Liver (tissue), 7 donors: ENCODE measurements at regions not wholly inside any gene's neighbourhood (a gene's known extent, or its start where the extent isn't known, plus 50 kb on each side); places are given as distances from the start of the nearest gene placed in this dataset.

Source experiments
- DNase-seq: peaks from one replicate; pipeline ENCODE4 v3.0.0-alpha.2; 2017; ENCODE audit warnings: low spot score
- H3K27ac ChIP-seq, 2 donors: one replicate each; pipeline ENCODE4 v1.7.0; 2013; ENCODE audit warnings: inconsistent platforms in 2 of 2, low read length in 2 of 2, control low read depth in 1 of 2, low read depth in 1 of 2, mild to moderate bottlenecking in 1 of 2
- H3K27me3 ChIP-seq, 4 donors: one replicate each; pipeline versions ENCODE4 v1.6.1 to v1.7.0; 2013; ENCODE audit warnings: low read length in 3 of 4, inconsistent platforms in 1 of 4, mild to moderate bottlenecking in 1 of 4, moderate library complexity in 1 of 4; ENCODE audit not compliant: control insufficient read depth in 4 of 4, insufficient read depth in 4 of 4
- H3K36me3 ChIP-seq, 4 donors: one replicate each; pipeline versions ENCODE4 v1.6.1 to v1.7.0; 2013; ENCODE audit warnings: low read length in 3 of 4, mild to moderate bottlenecking in 3 of 4, low read depth in 1 of 4, moderate library complexity in 1 of 4; ENCODE audit not compliant: control insufficient read depth in 4 of 4, insufficient read depth in 3 of 4
- H3K4me1 ChIP-seq, 4 donors: one replicate each; pipeline versions ENCODE4 v1.6.1 to v1.7.0; 2013; ENCODE audit warnings: low read length in 3 of 4, mild to moderate bottlenecking in 3 of 4, moderate library complexity in 1 of 4; ENCODE audit not compliant: control insufficient read depth in 4 of 4, insufficient read depth in 4 of 4
- H3K4me3 ChIP-seq, 3 donors: one replicate each; pipeline versions ENCODE4 v1.6.1 to v1.7.0; 2013; ENCODE audit warnings: low read length in 3 of 3, control low read depth in 1 of 3, low read depth in 1 of 3, mild to moderate bottlenecking in 1 of 3
- H3K9ac ChIP-seq, 2 donors: one replicate each; pipeline ENCODE4 v1.7.0; 2013; ENCODE audit warnings: low read length in 2 of 2, mild to moderate bottlenecking in 2 of 2, moderate library complexity in 2 of 2, control low read depth in 1 of 2, low read depth in 1 of 2
- H3K9me3 ChIP-seq, 4 donors: one replicate each; pipeline versions ENCODE4 v1.6.1 to v1.7.0; 2013; ENCODE audit warnings: low read length in 3 of 4; ENCODE audit not compliant: control insufficient read depth in 4 of 4
- GABPA ChIP-seq, 2 donors: IDR thresholded peaks in 1 of 2; conservative IDR thresholded peaks in 1 of 2; 2 replicates each; pipeline ENCODE4 v1.6.1; 2016; ENCODE audit warnings: antibody characterized with exemption in 2 of 2, mild to moderate bottlenecking in 1 of 2, moderate library complexity in 1 of 2
- HNF4G ChIP-seq: IDR thresholded peaks from 2 replicates; pipeline ENCODE4 v1.6.1; 2016; ENCODE audit warnings: antibody characterized with exemption
- JUND ChIP-seq, 2 donors: IDR thresholded peaks; 2 replicates each; pipeline ENCODE4 v1.6.1; 2016; ENCODE audit warnings: antibody characterized with exemption in 2 of 2
- NR2F2 ChIP-seq: IDR thresholded peaks from 2 replicates; pipeline ENCODE4 v1.6.1; 2016; ENCODE audit warnings: antibody characterized with exemption
- RAD21 ChIP-seq, 2 donors: IDR thresholded peaks; 2 replicates each; pipeline ENCODE4 v1.6.1; 2016; ENCODE audit warnings: antibody characterized with exemption in 2 of 2, mild to moderate bottlenecking in 2 of 2
- RXRA ChIP-seq, 2 donors: IDR thresholded peaks; 2 replicates each; pipeline ENCODE4 v1.6.1; 2017 to 2018; ENCODE audit warnings: antibody characterized with exemption in 2 of 2, mild to moderate bottlenecking in 1 of 2
- SP1 ChIP-seq: IDR thresholded peaks from 2 replicates; pipeline ENCODE4 v1.6.1; 2018; ENCODE audit warnings: antibody characterized with exemption, mild to moderate bottlenecking
- TAF1 ChIP-seq: conservative IDR thresholded peaks from 2 replicates; pipeline ENCODE4 v1.6.1; 2016; ENCODE audit warnings: antibody characterized with exemption, mild to moderate bottlenecking
- ZBTB33 ChIP-seq: IDR thresholded peaks from 2 replicates; pipeline ENCODE4 v1.6.1; 2016; ENCODE audit warnings: antibody characterized with exemption
- WGBS: extraction: QIAGEN DNeasy Blood & Tissue Kit; methylation state at CpG from one replicate; pipeline ENCODE4 v1.1.7; 2013; 5-methylcytosine and 5-hydroxymethylcytosine counted together
- TF ChIP-seq, protein P1 (sequence below): IDR thresholded peaks from 2 replicates; pipeline ENCODE4 v1.6.1; 2016; ENCODE audit warnings: antibody characterized with exemption, mild to moderate bottlenecking
- TF ChIP-seq, protein P2 (sequence below): IDR thresholded peaks from 2 replicates; pipeline ENCODE4 v1.6.1; 2016; ENCODE audit warnings: antibody characterized with exemption
- TF ChIP-seq, protein P3 (sequence below): IDR thresholded peaks from 2 replicates; pipeline ENCODE4 v1.6.1; 2016; ENCODE audit warnings: antibody characterized with exemption
- donor health status: healthy.
- donor health status: healthy.
- donor health status: healthy.
- donor health status: healthy.

DNA sequence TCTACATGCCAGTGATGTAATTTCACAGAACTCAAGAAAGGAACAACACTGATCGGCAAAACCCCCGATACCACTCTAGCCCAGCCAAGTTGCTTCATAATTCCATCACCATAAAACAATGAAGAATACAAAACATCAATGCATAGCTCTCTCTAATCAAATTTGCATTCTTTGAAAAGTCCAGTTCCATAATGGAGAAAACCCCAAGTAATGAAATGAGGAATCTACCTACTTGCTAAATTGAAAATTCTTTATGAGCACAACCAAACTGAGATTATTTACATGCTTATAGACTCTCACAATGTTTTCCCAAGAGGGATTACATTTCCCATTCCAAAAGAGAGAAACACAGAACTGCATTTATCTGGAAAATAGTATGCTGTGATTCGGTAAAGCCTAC is 186.5 kb downstream of the NR4A2 start:
- WGBS = 91% methylated on average over 3 of the region's 3 CpGs
- Histone ChIP-seq H3K4me3 (no peak overlapping the region), H3K27ac (no peak overlapping the region), H3K4me1 (no peaks in the 10 kb centered on the region), H3K36me3 (no peaks in the 10 kb centered on the region), H3K9me3 (no peaks in the 10 kb centered on the region), H3K9ac (no peak overlapping the region), H3K27me3 (no peaks in the 10 kb centered on the region)
- DNase-seq = no peak
- TF ChIP-seq, protein P1, sequence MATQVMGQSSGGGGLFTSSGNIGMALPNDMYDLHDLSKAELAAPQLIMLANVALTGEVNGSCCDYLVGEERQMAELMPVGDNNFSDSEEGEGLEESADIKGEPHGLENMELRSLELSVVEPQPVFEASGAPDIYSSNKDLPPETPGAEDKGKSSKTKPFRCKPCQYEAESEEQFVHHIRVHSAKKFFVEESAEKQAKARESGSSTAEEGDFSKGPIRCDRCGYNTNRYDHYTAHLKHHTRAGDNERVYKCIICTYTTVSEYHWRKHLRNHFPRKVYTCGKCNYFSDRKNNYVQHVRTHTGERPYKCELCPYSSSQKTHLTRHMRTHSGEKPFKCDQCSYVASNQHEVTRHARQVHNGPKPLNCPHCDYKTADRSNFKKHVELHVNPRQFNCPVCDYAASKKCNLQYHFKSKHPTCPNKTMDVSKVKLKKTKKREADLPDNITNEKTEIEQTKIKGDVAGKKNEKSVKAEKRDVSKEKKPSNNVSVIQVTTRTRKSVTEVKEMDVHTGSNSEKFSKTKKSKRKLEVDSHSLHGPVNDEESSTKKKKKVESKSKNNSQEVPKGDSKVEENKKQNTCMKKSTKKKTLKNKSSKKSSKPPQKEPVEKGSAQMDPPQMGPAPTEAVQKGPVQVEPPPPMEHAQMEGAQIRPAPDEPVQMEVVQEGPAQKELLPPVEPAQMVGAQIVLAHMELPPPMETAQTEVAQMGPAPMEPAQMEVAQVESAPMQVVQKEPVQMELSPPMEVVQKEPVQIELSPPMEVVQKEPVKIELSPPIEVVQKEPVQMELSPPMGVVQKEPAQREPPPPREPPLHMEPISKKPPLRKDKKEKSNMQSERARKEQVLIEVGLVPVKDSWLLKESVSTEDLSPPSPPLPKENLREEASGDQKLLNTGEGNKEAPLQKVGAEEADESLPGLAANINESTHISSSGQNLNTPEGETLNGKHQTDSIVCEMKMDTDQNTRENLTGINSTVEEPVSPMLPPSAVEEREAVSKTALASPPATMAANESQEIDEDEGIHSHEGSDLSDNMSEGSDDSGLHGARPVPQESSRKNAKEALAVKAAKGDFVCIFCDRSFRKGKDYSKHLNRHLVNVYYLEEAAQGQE = no peak
- TF ChIP-seq HNF4G (no peak), SP1 (no peak), RAD21 (IDR thresholded peaks at IDR 0.05) (no peak), JUND (IDR thresholded peaks at IDR 0.05) (no peak)

DNA sequence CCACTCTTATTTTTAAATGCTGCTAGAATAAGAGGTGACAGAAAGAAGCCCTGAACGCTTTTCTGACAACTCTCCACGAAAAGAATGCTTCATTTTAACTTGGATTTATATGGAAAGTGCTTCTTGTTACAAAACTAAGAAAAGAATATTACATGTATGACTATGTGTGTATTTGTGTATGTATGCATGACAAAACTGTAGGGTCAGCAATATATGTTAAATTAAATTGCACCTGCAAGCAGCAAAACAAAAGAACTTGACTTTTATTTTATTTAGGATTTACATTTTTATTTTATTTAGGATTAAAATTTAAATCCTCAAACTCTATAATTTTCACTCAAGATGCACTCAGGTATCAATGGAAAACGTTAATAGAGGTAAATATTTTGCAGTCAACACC is 187.1 kb downstream of the NR4A2 start:
- 64% methylated on average over 3 of the region's 3 CpGs for WGBS
- TF ChIP-seq HNF4G = no peak
- TF ChIP-seq TAF1 = no peak
- no peak overlapping the region for H3K4me3 ChIP-seq
- no peaks in the 10 kb centered on the region for H3K9me3 ChIP-seq
- no peaks in the 10 kb centered on the region for H3K4me1 ChIP-seq
- H3K36me3 ChIP-seq = no peaks in the 10 kb centered on the region
- H3K27ac ChIP-seq = no peak overlapping the region
- H3K9ac ChIP-seq = no peak overlapping the region
- H3K27me3 ChIP-seq = no peaks in the 10 kb centered on the region
- no peak for DNase-seq

DNA sequence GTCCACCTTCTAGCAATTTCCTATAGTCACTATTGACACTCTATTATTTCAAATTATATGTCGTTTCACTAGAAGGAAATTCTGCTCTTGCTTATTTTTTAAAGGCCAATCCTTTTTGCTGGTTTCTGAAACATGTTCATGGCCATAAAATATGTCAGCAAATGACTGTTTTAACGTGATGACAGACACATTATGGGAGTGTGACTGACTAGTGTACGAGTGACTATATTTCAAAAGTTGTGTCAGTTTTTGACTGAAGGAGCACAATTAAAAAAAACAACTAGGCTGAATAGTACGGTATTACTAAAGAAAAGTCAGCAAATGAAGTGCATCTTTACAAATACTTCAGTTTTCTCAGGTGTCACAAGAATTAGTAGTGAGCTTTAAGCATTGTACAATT is 196.0 kb downstream of the NR4A2 start:
- no peak overlapping the region for H3K9ac ChIP-seq
- no peak for DNase-seq
- H3K4me3 ChIP-seq = no peak overlapping the region
- 61% methylated on average over 4 of the region's 4 CpGs for WGBS
- no peaks in the 10 kb centered on the region for H3K4me1 ChIP-seq
- no peak for TF ChIP-seq NR2F2
- TF ChIP-seq, protein P2, sequence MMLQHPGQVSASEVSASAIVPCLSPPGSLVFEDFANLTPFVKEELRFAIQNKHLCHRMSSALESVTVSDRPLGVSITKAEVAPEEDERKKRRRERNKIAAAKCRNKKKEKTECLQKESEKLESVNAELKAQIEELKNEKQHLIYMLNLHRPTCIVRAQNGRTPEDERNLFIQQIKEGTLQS = no peak
- no peaks in the 10 kb centered on the region for H3K36me3 ChIP-seq
- H3K27ac ChIP-seq = no peak overlapping the region
- no peaks in the 10 kb centered on the region for H3K27me3 ChIP-seq
- no peaks in the 10 kb centered on the region for H3K9me3 ChIP-seq

DNA sequence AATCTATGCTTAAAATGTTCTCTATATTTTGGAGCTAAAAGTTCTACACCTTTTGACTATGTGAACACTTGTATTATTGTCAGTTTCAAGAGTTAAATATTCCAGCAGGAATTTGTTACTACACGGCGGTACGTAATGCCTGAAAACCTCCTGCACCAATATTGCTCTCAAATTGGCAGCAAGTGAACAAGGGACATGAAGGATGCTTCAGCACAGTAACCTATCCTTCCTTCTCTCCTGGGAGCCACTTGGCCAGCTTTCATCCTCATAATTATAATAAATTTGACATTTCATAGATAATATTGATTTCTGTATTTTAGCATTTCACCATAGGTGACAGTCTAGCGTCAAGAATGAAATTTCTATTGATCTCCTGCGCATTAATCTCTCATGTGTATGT is 197.6 kb downstream of the NR4A2 start:
- Histone ChIP-seq H3K36me3 (no peaks in the 10 kb centered on the region), H3K27ac (no peak overlapping the region), H3K27me3 (no peaks in the 10 kb centered on the region), H3K9me3 (no peaks in the 10 kb centered on the region), H3K9ac (no peak overlapping the region), H3K4me1 (no peaks in the 10 kb centered on the region), H3K4me3 (no peak overlapping the region)
- 88% methylated on average over 5 of the region's 5 CpGs for WGBS
- no peak for DNase-seq
- TF ChIP-seq NR2F2 (no peak), HNF4G (no peak), ZBTB33 (no peak), GABPA (IDR thresholded peaks at IDR 0.05 in 1 of 2, conservative IDR thresholded peaks at IDR 0.05 in 1 of 2) (no peak), RXRA (IDR thresholded peaks at IDR 0.05) (no peak), RAD21 (IDR thresholded peaks at IDR 0.05) (no peak)
- TF ChIP-seq, protein P3, sequence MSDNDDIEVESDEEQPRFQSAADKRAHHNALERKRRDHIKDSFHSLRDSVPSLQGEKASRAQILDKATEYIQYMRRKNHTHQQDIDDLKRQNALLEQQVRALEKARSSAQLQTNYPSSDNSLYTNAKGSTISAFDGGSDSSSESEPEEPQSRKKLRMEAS = no peak
- TF ChIP-seq, protein P2 = no peak
- TF ChIP-seq, protein P1 = no peak
